GM21723 (cell line): ENCODE measurements at regions not wholly inside any gene's neighbourhood (a gene's known extent, or its start where the extent isn't known, plus 50 kb on each side); places are given as distances from the start of the nearest gene placed in this dataset.
"Not testable (repeated sequence)": the region's sequence is repeated elsewhere in the genome, so short reads cannot be mapped to it uniquely, and the experiment has no call there.

Experiments used
- ATAC-seq: cut with Tn5 transposase; IDR thresholded peaks from one replicate; pipeline ENCODE4 v1.9.1; 2021; ENCODE audit warnings: mild to moderate bottlenecking, moderate library complexity; ENCODE audit not compliant: unreplicated experiment

GRCh38 chr7:12929476-12930140, 242.2 kb downstream of the ARL4A start:
- no peak for ATAC-seq

GRCh38 chr7:12930534-12930933, 243.1 kb downstream of the ARL4A start:
- ATAC-seq: no peak

- not testable (repeated sequence) for ATAC-seq
Observed at GRCh38 chr7:12931465-12931864, 244.0 kb downstream of the ARL4A start.

GRCh38 chr7:12939694-12940093, 252.3 kb downstream of the ARL4A start:
- no peak for ATAC-seq

- no peak for ATAC-seq
Observed at GRCh38 chr7:12941512-12941911, 254.1 kb downstream of the ARL4A start.

GRCh38 chr7:12942609-12943008, 255.2 kb downstream of the ARL4A start:
- ATAC-seq: no peak

- ATAC-seq: no peak
Observed at GRCh38 chr7:12943781-12944180, 256.3 kb downstream of the ARL4A start.

- no peak for ATAC-seq
Observed at GRCh38 chr7:12945901-12946300, 258.5 kb downstream of the ARL4A start.

- ATAC-seq: no peak
Observed at GRCh38 chr7:12947465-12947864, 260.0 kb downstream of the ARL4A start.

GRCh38 chr7:12949060-12949931, 261.9 kb downstream of the ARL4A start:
- ATAC-seq: no peak

- ATAC-seq: no peak
Observed at GRCh38 chr7:12951397-12951801, 264.0 kb downstream of the ARL4A start.

GRCh38 chr7:12954380-12955033, 267.1 kb downstream of the ARL4A start:
- no peak for ATAC-seq

GRCh38 chr7:12957487-12957886, 270.1 kb downstream of the ARL4A start:
- ATAC-seq: no peak

- no peak for ATAC-seq
Observed at GRCh38 chr7:12961910-12962480, 274.6 kb downstream of the ARL4A start.

GRCh38 chr7:12963435-12963834, 276.0 kb downstream of the ARL4A start:
- ATAC-seq: no peak

GRCh38 chr7:12964836-12965235, 277.4 kb downstream of the ARL4A start:
- no peak for ATAC-seq

GRCh38 chr7:12965767-12966166, 278.3 kb downstream of the ARL4A start:
- ATAC-seq: no peak

- ATAC-seq: no peak
Observed at GRCh38 chr7:12967322-12967721, 279.9 kb downstream of the ARL4A start.

GRCh38 chr7:12968836-12969422, 281.5 kb downstream of the ARL4A start:
- no peak for ATAC-seq

GRCh38 chr7:12970626-12971025, 283.2 kb downstream of the ARL4A start:
- ATAC-seq: no peak
